Tibial artery (tissue), 4 donors: ENCODE measurements at regions not wholly inside any gene's neighbourhood (a gene's known extent, or its start where the extent isn't known, plus 50 kb on each side); places are given as distances from the start of the nearest gene placed in this dataset.
"Not testable (repeated sequence)": the region's sequence is repeated elsewhere in the genome, so short reads cannot be mapped to it uniquely, and the experiment has no call there.

ENCODE experiments used
- DNase-seq, 2 donors: peaks; one replicate each; pipeline ENCODE4 v3.0.0-alpha.2; 2019
- H3K27ac ChIP-seq, 2 donors: fragments of 200-600 bp; sonication (generic) in 1 of 2; 1 replicate in 1 of 2; 2 replicates in 1 of 2; pipeline ENCODE4 v1.5.1; 2018 to 2019; ENCODE audit warnings: mild to moderate bottlenecking in 1 of 2
- H3K27me3 ChIP-seq, 2 donors: fragments of 200-600 bp; sonication (generic) in 1 of 2; one replicate each; pipeline versions ENCODE4 v1.5.1 to v1.6.0; 2016 to 2019
- H3K36me3 ChIP-seq, 3 donors: fragments of 200-600 bp; sonication (generic) in 2 of 3; one replicate each; pipeline ENCODE4 v1.5.1; 2016 to 2019; ENCODE audit warnings: mild to moderate bottlenecking in 2 of 3
- H3K4me1 ChIP-seq, 4 donors: fragments of 200-600 bp; sonication (generic) in 2 of 4; 1 replicate in 3 of 4; 2 replicates in 1 of 4; pipeline ENCODE4 v1.5.1; 2016 to 2019
- H3K4me3 ChIP-seq, 2 donors: fragments of 200-600 bp; sonication (generic) in 1 of 2; 1 replicate in 1 of 2; 2 replicates in 1 of 2; pipeline ENCODE4 v1.5.1; 2018 to 2019; ENCODE audit warnings: mild to moderate bottlenecking in 2 of 2
- H3K9me3 ChIP-seq, 3 donors: fragments of 200-600 bp; sonication (generic) in 1 of 3; one replicate each; pipeline ENCODE4 v1.5.1; 2016 to 2019
- CTCF ChIP-seq, 2 experiments: fragments of 200-600 bp in 1 of 2; fragments of 450-650 bp in 1 of 2; IDR thresholded peaks; one replicate each; pipeline ENCODE4 v1.5.1; 2017 to 2019; ENCODE audit warnings: antibody characterized with exemption in 2 of 2, mild to moderate bottlenecking in 1 of 2, moderate library complexity in 1 of 2
- intact Hi-C: fragments of 100-400 bp; cut with DNase I; formaldehyde crosslinking; loops from one replicate; pipeline ENCODE4 v1.15.0; 2023; ENCODE audit warnings: low total_unique reads

- TF ChIP-seq CTCF (IDR thresholded peaks at IDR 0.05): no peak
- no peak for DNase-seq
- intact Hi-C loops: no loop called here
- Histone ChIP-seq H3K9me3 (no peaks in the 10 kb centered on the region), H3K27me3 (no peaks in the 10 kb centered on the region), H3K4me3 (no peak overlapping the region), H3K4me1 (no peaks in the 10 kb centered on the region), H3K36me3 (no peaks in the 10 kb centered on the region), H3K27ac (no peak overlapping the region)
Observed at GRCh38 chr18:41870191-41870590, 84.8 kb upstream of the PIK3C3 start.

GRCh38 chr18:41865796-41866195 is 89.2 kb upstream of the PIK3C3 start:
- H3K4me3 ChIP-seq, intact Hi-C loops, H3K4me1 ChIP-seq, H3K27ac ChIP-seq, H3K9me3 ChIP-seq, DNase-seq, H3K27me3 ChIP-seq, H3K36me3 ChIP-seq: not testable (repeated sequence)

GRCh38 chr18:41864216-41864615 is 90.8 kb upstream of the PIK3C3 start:
- no peak overlapping the region for H3K27ac ChIP-seq
- H3K4me1 ChIP-seq: no peaks in the 10 kb centered on the region
- no peaks in the 10 kb centered on the region for H3K36me3 ChIP-seq
- no peak for DNase-seq
- no peaks in the 10 kb centered on the region for H3K27me3 ChIP-seq
- no peak overlapping the region for H3K4me3 ChIP-seq
- TF ChIP-seq CTCF (IDR thresholded peaks at IDR 0.05): no peak
- H3K9me3 ChIP-seq: no peaks in the 10 kb centered on the region
- intact Hi-C loops: no loop called here

GRCh38 chr18:41862921-41863320 is 92.1 kb upstream of the PIK3C3 start:
- no peaks in the 10 kb centered on the region for H3K9me3 ChIP-seq
- no peak overlapping the region for H3K27ac ChIP-seq
- intact Hi-C loops: no loop called here

GRCh38 chr18:41860987-41861386 is 94.0 kb upstream of the PIK3C3 start:
- Histone ChIP-seq H3K36me3 (no peaks in the 10 kb centered on the region), H3K9me3 (no peaks in the 10 kb centered on the region), H3K4me3 (no peak overlapping the region), H3K27me3 (no peaks in the 10 kb centered on the region), H3K27ac (no peak overlapping the region), H3K4me1 (no peaks in the 10 kb centered on the region)
- intact Hi-C loops: no loop called here
- no peak for TF ChIP-seq CTCF (IDR thresholded peaks at IDR 0.05)
- no peak for DNase-seq

More at GRCh38 chr18:41862921-41863320, 92.1 kb upstream of the PIK3C3 start:
- Histone ChIP-seq H3K4me3 (no peak overlapping the region), H3K36me3 (no peaks in the 10 kb centered on the region), H3K4me1 (no peaks in the 10 kb centered on the region), H3K27me3 (no peaks in the 10 kb centered on the region)
- DNase-seq: no peak
- TF ChIP-seq CTCF (IDR thresholded peaks at IDR 0.05): no peak

GRCh38 chr18:41858761-41859555 is 96.1 kb upstream of the PIK3C3 start:
- no peak for TF ChIP-seq CTCF (IDR thresholded peaks at IDR 0.05)
- no peaks in the 10 kb centered on the region for H3K4me1 ChIP-seq
- no peak overlapping the region for H3K27ac ChIP-seq
- no peaks in the 10 kb centered on the region for H3K9me3 ChIP-seq
- intact Hi-C loops: no loop called here
- no peaks in the 10 kb centered on the region for H3K27me3 ChIP-seq
- DNase-seq: no peak
- no peaks in the 10 kb centered on the region for H3K36me3 ChIP-seq
- H3K4me3 ChIP-seq: no peak overlapping the region
